ENCODE measurements at regions not wholly inside any gene's neighbourhood (a gene's known extent, or its start where the extent isn't known, plus 50 kb on each side); places are given as distances from the start of the nearest gene placed in this dataset.

- POLR2A ChIA-PET, result interaction anchor here (0.7 kb wide), 1 partner anchor 102 kb away, joined by 3 read pairs; no protein-coding TSS in a partner anchor
Observed at GRCh38 chr2:67950018-67950417, 112.8 kb downstream of the C1D start.

More at GRCh38 chr2:67950018-67950417, 112.8 kb downstream of the C1D start:
- intact Hi-C loops (cut with micrococcal nuclease), result no loop called here
- no peak for TF ChIP-seq CBX3 (IDR thresholded peaks at IDR 0.05; ENCODE audit: low read depth)
- no peak for TF ChIP-seq RAD21 (IDR thresholded peaks at IDR 0.05; ENCODE audit: low read depth)
- no peak for TF ChIP-seq CEBPB (IDR thresholded peaks at IDR 0.05; ENCODE audit: low read depth)
- no peak for TF ChIP-seq FOSL1 (IDR thresholded peaks at IDR 0.05; ENCODE audit: low read depth)
- no peak for TF ChIP-seq SIN3A (IDR thresholded peaks at IDR 0.05; ENCODE audit: low read depth)
- TF ChIP-seq REST (IDR thresholded peaks at IDR 0.05; ENCODE audit: low read depth), result no peak
- no peak for TF ChIP-seq ZBTB33 (IDR thresholded peaks at IDR 0.05; ENCODE audit: extremely low read depth, insufficient replicate concordance, low read length)
- TF ChIP-seq JUND (IDR thresholded peaks at IDR 0.05), result no peak
- TF ChIP-seq ATF3 (IDR thresholded peaks at IDR 0.05), result no peak
- H2AFZ ChIP-seq (ENCODE audit: low read depth, low read length, poor library complexity, severe bottlenecking), result no peak overlapping the region
- no peak overlapping the region for H3K4me3 ChIP-seq (replicated peaks in 1 of 2; ENCODE audit: low read depth in 1 of 2, low read length in 2 of 2)
- RAD21 ChIA-PET (ENCODE audit: low non-redundant PET in 1 of 2, low total read pairs in 2 of 2, uncharacterized antibody in 2 of 2, unreplicated experiment in 2 of 2), result no interaction called here
- no peak for ATAC-seq
- no peaks in the 10 kb centered on the region for H3K9me3 ChIP-seq (ENCODE audit: control insufficient read depth in 1 of 2, insufficient read depth in 1 of 2, low read depth in 1 of 2, low read length in 2 of 2)
- H3K27ac ChIP-seq (ENCODE audit: low read depth, low read length), result no peak overlapping the region
- H3K36me3 ChIP-seq (ENCODE audit: control insufficient read depth in 1 of 2, insufficient read depth in 2 of 2, low read length in 2 of 2), result no peaks in the 10 kb centered on the region
- H3K9me2 ChIP-seq (ENCODE audit: insufficient read depth), result no peaks in the 10 kb centered on the region
- no peak overlapping the region for H3K4me2 ChIP-seq (ENCODE audit: low read length)
- H3K4me1 ChIP-seq (ENCODE audit: control insufficient read depth in 1 of 2, insufficient read depth in 2 of 2, low read length in 2 of 2), result no peaks in the 10 kb centered on the region
- H4K20me1 ChIP-seq (ENCODE audit: insufficient read depth), result no peaks in the 10 kb centered on the region
- BruUV-seq (replicated peaks), result no TSS peak
- H3K79me2 ChIP-seq (ENCODE audit: insufficient read depth, low read length), result no peaks in the 10 kb centered on the region
- DNase-seq (ENCODE audit: low read depth, low spot score), result no peak
- H3K27me3 ChIP-seq (ENCODE audit: insufficient read depth, low read length), result peaks cover 38% of the 10 kb centered on the region; the same call in 1 of the 2 replicates
- no peak overlapping the region for H3K9ac ChIP-seq (ENCODE audit: low read length)
- CTCF ChIA-PET, result no interaction called here

Data from HCT116 (cell line).